SU-DHL-6 (cell line): ENCODE measurements at regions not wholly inside any gene's neighbourhood (a gene's known extent, or its start where the extent isn't known, plus 50 kb on each side); places are given as distances from the start of the nearest gene placed in this dataset.

Experiments used
- CTCF ChIP-seq: fragments of 200-600 bp; sonication (generic); IDR thresholded peaks from one replicate; pipeline ENCODE4 v1.5.1; 2017; ENCODE audit warnings: antibody characterized with exemption, mild to moderate bottlenecking, low read length, moderate library complexity; ENCODE audit not compliant: insufficient read depth, poor library complexity, severe bottlenecking
- EZH2phosphoT487 ChIP-seq: fragments of 200-600 bp; sonication (generic), shearing (Covaris generic); conservative IDR thresholded peaks from 2 replicates; pipeline ENCODE4 v1.6.1; 2018; ENCODE audit warnings: mild to moderate bottlenecking, antibody characterized with exemption, low read length, moderate library complexity, mixed read lengths

- TF ChIP-seq CTCF (no peak), EZH2phosphoT487 (no peak)
Measured at GRCh38 chr4:28759064-28759463, 1898.4 kb downstream of the STIM2 start.
